GM13976 (cell line): ENCODE measurements at regions not wholly inside any gene's neighbourhood (a gene's known extent, or its start where the extent isn't known, plus 50 kb on each side); places are given as distances from the start of the nearest gene placed in this dataset.
"Not testable (repeated sequence)": the region's sequence is repeated elsewhere in the genome, so short reads cannot be mapped to it uniquely, and the experiment has no call there.

Experiments
- DNase-seq: peaks from one replicate; pipeline ENCODE4 v3.0.0; 2012; ENCODE audit warnings: low spot score
- CTCF ChIP-seq: IDR thresholded peaks from 2 replicates; pipeline ENCODE4 v1.5.1; 2012; ENCODE audit warnings: borderline replicate concordance, mild to moderate bottlenecking; ENCODE audit not compliant: insufficient read depth; ENCODE audit errors: extremely low read depth, missing control alignments, control extremely low read depth
- in situ Hi-C: fragments of 300-500 bp; cut with MboI; formaldehyde crosslinking; loops from one replicate; pipeline ENCODE4 v1.12.0; 2022; ENCODE audit warnings: low sequenced_read_pairs, mixed read lengths, inconsistent platforms; ENCODE audit not compliant: unreplicated experiment

GRCh38 chr2:231869704-231870103, 56.5 kb downstream of the NPPC start:
- no peak for TF ChIP-seq CTCF
- DNase-seq = no peak
- in situ Hi-C loops = loop anchor here (10.0 kb wide), 1 partner anchor 55 kb away; no protein-coding TSS in a partner anchor

GRCh38 chr2:231869016-231869415, 57.2 kb downstream of the NPPC start:
- not testable (repeated sequence) for DNase-seq
- in situ Hi-C loops = loop anchor here (10.0 kb wide), 1 partner anchor 54 kb away; no protein-coding TSS in a partner anchor

- no peak for TF ChIP-seq CTCF
- in situ Hi-C loops = loop anchor here (10.0 kb wide), 1 partner anchor 52 kb away; no protein-coding TSS in a partner anchor
- DNase-seq = no peak
Observed at GRCh38 chr2:231866450-231866849, 59.7 kb downstream of the NPPC start.

GRCh38 chr2:231865222-231865621, 61.0 kb downstream of the NPPC start:
- TF ChIP-seq CTCF = no peak
- no peak for DNase-seq
- in situ Hi-C loops = loop anchor here (10.0 kb wide), 1 partner anchor 50 kb away; no protein-coding TSS in a partner anchor

- in situ Hi-C loops = loop anchor here (10.0 kb wide), 1 partner anchor 47 kb away; no protein-coding TSS in a partner anchor
- no peak for TF ChIP-seq CTCF
- DNase-seq = no peak
Observed at GRCh38 chr2:231862071-231862470, 64.1 kb downstream of the NPPC start.

- TF ChIP-seq CTCF = no peak
- in situ Hi-C loops = loop anchor here (10.0 kb wide), 1 partner anchor 47 kb away; no protein-coding TSS in a partner anchor
- no peak for DNase-seq
Observed at GRCh38 chr2:231861288-231861931, 64.8 kb downstream of the NPPC start.
